Keratinocyte (primary cell): ENCODE measurements at regions not wholly inside any gene's neighbourhood (a gene's known extent, or its start where the extent isn't known, plus 50 kb on each side); places are given as distances from the start of the nearest gene placed in this dataset.

Source experiments
- DNase-seq: peaks from one replicate; pipeline ENCODE4 v3.0.0-alpha.2; 2011; ENCODE audit warnings: low read depth, missing footprints, low spot score
- FAIRE-seq: peaks from 2 replicates; lab custom pipeline; 2011; peaks lifted over from hg19 to GRCh38; lab: Jason Lieb, UNC
- H2AFZ ChIP-seq: 2 replicates; pipeline ENCODE4 v1.6.0; 2012; ENCODE audit warnings: low read length, control low read depth, inconsistent platforms; ENCODE audit not compliant: control insufficient read depth
- H3K27ac ChIP-seq: 2 replicates; pipeline ENCODE4 v1.5.1; 2011; ENCODE audit warnings: low read length; ENCODE audit not compliant: control insufficient read depth, insufficient read depth
- H3K27me3 ChIP-seq: 3 replicates; pipeline ENCODE4 v1.6.0; 2011; ENCODE audit warnings: low read length; ENCODE audit not compliant: control insufficient read depth, insufficient read depth; ENCODE audit errors: extremely low read depth
- H3K36me3 ChIP-seq, 2 experiments: 2 replicates in 1 of 2; 3 replicates in 1 of 2; pipeline ENCODE4 v1.5.1; 2011; ENCODE audit warnings: low read length in 2 of 2, mild to moderate bottlenecking in 1 of 2; ENCODE audit not compliant: control insufficient read depth in 2 of 2, insufficient read depth in 2 of 2; ENCODE audit errors: extremely low read depth in 1 of 2
- H3K4me1 ChIP-seq: 3 replicates; pipeline ENCODE4 v1.5.1; 2011; ENCODE audit warnings: low read length; ENCODE audit not compliant: control insufficient read depth, insufficient read depth; ENCODE audit errors: extremely low read depth
- H3K4me2 ChIP-seq: 3 replicates; pipeline ENCODE4 v1.6.0; 2011; ENCODE audit warnings: low read depth, low read length; ENCODE audit not compliant: control insufficient read depth, insufficient read depth; ENCODE audit errors: extremely low read depth
- H3K4me3 ChIP-seq, 3 experiments: fragments of 200-600 bp in 1 of 3; sonication (generic) in 1 of 3; 2 replicates in 2 of 3; 3 replicates in 1 of 3; pipeline ENCODE4 v1.5.1; 2011 to 2016; ENCODE audit warnings: low read length in 3 of 3, mild to moderate bottlenecking in 3 of 3, control low read depth in 2 of 3, inconsistent platforms in 1 of 3, low read depth in 1 of 3, mixed read lengths in 1 of 3, mixed run types in 1 of 3, moderate library complexity in 1 of 3; ENCODE audit not compliant: control insufficient read depth in 2 of 3, insufficient read depth in 2 of 3; ENCODE audit errors: extremely low read depth in 1 of 3
- H3K79me2 ChIP-seq: 2 replicates; pipeline ENCODE4 v1.6.0; 2012; ENCODE audit warnings: low read length; ENCODE audit not compliant: control insufficient read depth, insufficient read depth
- H3K9ac ChIP-seq: 3 replicates; pipeline ENCODE4 v1.6.0; 2011; ENCODE audit warnings: low read length; ENCODE audit not compliant: control insufficient read depth, insufficient read depth; ENCODE audit errors: extremely low read depth
- H3K9me1 ChIP-seq: 3 replicates; pipeline ENCODE4 v1.6.0; 2011; ENCODE audit warnings: low read length; ENCODE audit not compliant: control insufficient read depth, insufficient read depth; ENCODE audit errors: extremely low read depth
- H3K9me3 ChIP-seq: 2 replicates; pipeline ENCODE4 v1.5.1; 2012; ENCODE audit warnings: low read depth, low read length; ENCODE audit not compliant: control insufficient read depth
- H4K20me1 ChIP-seq: 3 replicates; pipeline ENCODE4 v1.6.0; 2011; ENCODE audit warnings: low read length; ENCODE audit not compliant: control insufficient read depth, insufficient read depth; ENCODE audit errors: extremely low read depth
- CTCF ChIP-seq, 3 experiments: IDR thresholded peaks in 1 of 3; conservative IDR thresholded peaks in 1 of 3; optimal IDR thresholded peaks in 1 of 3; 2 replicates in 2 of 3; 3 replicates in 1 of 3; pipeline versions ENCODE3 to v1.5.1; 2011; ENCODE audit warnings: low read length in 3 of 3, mild to moderate bottlenecking in 3 of 3, moderate library complexity in 2 of 3, control low read depth in 1 of 3, inconsistent platforms in 1 of 3; ENCODE audit not compliant: insufficient read depth in 2 of 3; ENCODE audit errors: extremely low read depth in 1 of 3
- EZH2 ChIP-seq: IDR thresholded peaks from one replicate; pipeline ENCODE4 v1.6.1; 2012; ENCODE audit warnings: inconsistent platforms, mild to moderate bottlenecking, low read length, moderate library complexity
- dilution Hi-C: fragments of 300-500 bp; cut with MboI; formaldehyde crosslinking; loops from one replicate; pipeline ENCODE4 v1.7.0; 2020; ENCODE audit warnings: low sequenced_read_pairs; ENCODE audit not compliant: extremely low pct_ligation_motif_present

- peak overlapping the region; percentile 71 for H3K4me2 ChIP-seq
- dilution Hi-C loops = no loop called here
- DNase-seq (no peak), FAIRE-seq (no peak)
- H3K9ac ChIP-seq = no peak overlapping the region
- peaks cover 25% of the 10 kb centered on the region for H3K4me1 ChIP-seq
- no peak overlapping the region for H2AFZ ChIP-seq
- H3K4me3 ChIP-seq = peak overlapping the region in 2 of 3 experiments; percentile 31 to 52
- H3K9me3 ChIP-seq = no peaks in the 10 kb centered on the region
- peaks cover 4% of the 10 kb centered on the region for H4K20me1 ChIP-seq
- H3K79me2 ChIP-seq = peaks cover 94% of the 10 kb centered on the region
- TF ChIP-seq CTCF (optimal IDR thresholded peaks at IDR 0.05 in 1 of 3, IDR thresholded peaks at IDR 0.05 in 1 of 3, conservative IDR thresholded peaks at IDR 0.05 in 1 of 3; ENCODE audit: extremely low read depth in 1 of 3, insufficient read depth in 2 of 3, low read length in 3 of 3) = no peak
- TF ChIP-seq EZH2 = no peak
- H3K36me3 ChIP-seq = no peaks in the 10 kb centered on the region
- H3K27me3 ChIP-seq = no peaks in the 10 kb centered on the region
- no peaks in the 10 kb centered on the region for H3K9me1 ChIP-seq
- H3K27ac ChIP-seq = no peak overlapping the region
Observed at GRCh38 chr13:50075619-50076097, 60.4 kb downstream of the KCNRG start.

GRCh38 chr13:50077431-50077830 is 62.2 kb downstream of the KCNRG start:
- H3K79me2 ChIP-seq = peaks cover 87% of the 10 kb centered on the region
- peak overlapping the region; percentile 15 for H3K27ac ChIP-seq
- no peaks in the 10 kb centered on the region for H3K9me3 ChIP-seq
- H3K27me3 ChIP-seq = no peaks in the 10 kb centered on the region
- TF ChIP-seq CTCF (optimal IDR thresholded peaks at IDR 0.05 in 1 of 3, IDR thresholded peaks at IDR 0.05 in 1 of 3, conservative IDR thresholded peaks at IDR 0.05 in 1 of 3; ENCODE audit: extremely low read depth in 1 of 3, insufficient read depth in 2 of 3, low read length in 3 of 3) (no peak), EZH2 (no peak)
- H3K4me1 ChIP-seq = peaks cover 25% of the 10 kb centered on the region
- no peaks in the 10 kb centered on the region for H3K9me1 ChIP-seq
- FAIRE-seq (no peak), DNase-seq (no peak)
- H3K9ac ChIP-seq = peak overlapping the region; percentile 9
- peak overlapping the region; percentile 91 for H3K4me2 ChIP-seq
- no peak overlapping the region for H2AFZ ChIP-seq
- H4K20me1 ChIP-seq = peaks cover 4% of the 10 kb centered on the region
- H3K4me3 ChIP-seq = peak overlapping the region in 1 of 3 experiments; percentile 33
- no peaks in the 10 kb centered on the region for H3K36me3 ChIP-seq
- dilution Hi-C loops = no loop called here
